ENCODE measurements at regions not wholly inside any gene's neighbourhood (a gene's known extent, or its start where the extent isn't known, plus 50 kb on each side); places are given as distances from the start of the nearest gene placed in this dataset.
"Not testable (repeated sequence)": the region's sequence is repeated elsewhere in the genome, so short reads cannot be mapped to it uniquely, and the experiment has no call there.

DNA sequence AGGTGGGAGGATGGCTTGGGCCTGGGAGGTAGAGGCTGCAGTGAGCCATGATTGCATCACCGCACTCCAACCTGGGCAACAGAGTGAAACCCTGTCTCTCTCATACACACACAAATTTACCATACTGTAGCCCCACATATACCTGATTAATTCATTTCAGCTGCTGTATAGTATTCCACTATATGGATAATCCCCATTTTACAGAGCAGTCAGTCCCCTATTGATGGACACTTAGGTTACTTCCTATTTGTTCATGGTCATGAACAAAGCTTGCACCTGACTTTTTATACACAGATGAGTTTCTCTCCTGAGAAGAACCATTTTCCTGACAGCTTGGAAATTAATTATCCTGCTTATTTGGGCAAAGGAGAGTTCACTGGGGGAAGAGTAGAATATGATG, 59.2 kb downstream of the EMX2 start:
- DNase-seq (ENCODE audit: low read depth, low spot score): no peak
- no peak overlapping the region for H3K4me3 ChIP-seq (ENCODE audit: low read length)

DNA sequence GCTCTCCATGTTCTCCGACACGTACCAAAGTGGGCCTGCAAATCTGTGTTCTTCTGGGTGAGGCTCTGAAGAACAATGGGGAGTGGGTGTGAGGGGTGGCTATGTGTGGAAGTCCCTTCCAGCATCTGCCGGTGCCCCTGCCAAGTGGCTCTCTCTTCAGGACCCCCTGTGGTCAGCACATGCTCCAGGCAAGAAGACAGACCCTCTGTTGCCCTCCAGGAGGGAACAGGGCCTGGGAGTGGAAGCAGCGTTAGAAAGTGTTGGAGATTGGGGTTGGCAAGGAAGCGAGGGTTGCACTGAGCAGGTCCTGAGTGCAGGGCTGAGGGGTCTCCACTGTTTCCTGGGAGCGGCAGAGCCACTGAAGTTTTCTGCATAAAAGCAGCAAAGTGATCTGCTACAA, 60.5 kb downstream of the EMX2 start:
- no peak for DNase-seq (ENCODE audit: low read depth, low spot score)
- no peak overlapping the region for H3K4me3 ChIP-seq (ENCODE audit: low read length)

DNA sequence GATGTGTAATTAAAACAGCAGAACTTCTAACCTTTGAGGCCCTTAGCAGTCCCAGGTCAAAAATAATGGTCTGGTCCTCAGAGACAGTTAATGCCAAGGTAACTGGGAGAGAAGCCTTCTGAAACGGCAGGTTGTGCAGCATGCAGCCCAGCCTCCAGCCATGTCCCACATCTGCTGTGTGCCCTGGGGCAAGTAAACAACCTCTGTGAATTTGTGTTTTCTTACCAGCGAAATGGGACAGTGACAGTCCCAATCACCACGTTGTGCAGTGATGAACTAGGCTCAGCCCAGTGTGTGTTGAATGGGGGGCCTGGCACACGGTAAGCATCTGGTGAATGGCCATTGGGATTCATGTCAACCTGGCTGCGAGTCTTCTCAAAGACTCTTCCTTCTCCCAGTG, 61.2 kb downstream of the EMX2 start:
- no peak for DNase-seq (ENCODE audit: low read depth, low spot score)
- H3K4me3 ChIP-seq (ENCODE audit: low read length): no peak overlapping the region

DNA sequence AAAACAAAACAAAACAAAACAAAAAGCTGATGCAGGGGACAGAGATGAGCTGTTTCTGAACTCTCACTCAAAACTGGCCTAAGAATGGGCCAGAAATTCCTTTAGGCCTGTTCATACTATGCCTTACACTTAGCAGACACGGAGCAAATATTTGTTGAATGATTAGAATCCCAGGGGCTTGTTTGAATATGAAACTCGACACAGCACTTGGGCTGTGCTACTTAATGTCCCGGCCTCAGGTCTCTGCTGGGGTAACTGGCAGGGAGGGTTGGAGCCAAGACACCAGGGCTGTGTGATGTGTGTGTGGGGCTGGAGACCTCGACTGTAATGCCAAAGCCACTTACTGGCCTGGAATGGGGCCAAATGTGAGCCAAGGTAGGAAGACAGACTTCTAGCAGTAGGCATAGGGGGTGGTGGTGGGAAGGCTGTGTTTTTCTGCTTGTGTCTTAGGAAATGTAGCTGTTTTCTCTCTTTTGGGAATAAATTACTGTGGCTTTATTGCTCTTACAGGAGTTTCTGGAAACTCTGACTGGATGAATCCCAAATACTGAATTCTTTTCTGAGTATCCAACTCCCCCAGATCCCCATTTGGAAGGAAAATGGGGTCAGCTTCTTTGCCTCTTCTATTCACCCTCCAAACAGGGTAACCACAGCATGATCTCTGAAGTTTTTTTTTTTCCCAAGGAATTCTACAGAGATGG, 66.7 kb downstream of the EMX2 start:
- H3K4me3 ChIP-seq (ENCODE audit: low read length): no peak overlapping the region
- DNase-seq (ENCODE audit: low read depth, low spot score): no peak

DNA sequence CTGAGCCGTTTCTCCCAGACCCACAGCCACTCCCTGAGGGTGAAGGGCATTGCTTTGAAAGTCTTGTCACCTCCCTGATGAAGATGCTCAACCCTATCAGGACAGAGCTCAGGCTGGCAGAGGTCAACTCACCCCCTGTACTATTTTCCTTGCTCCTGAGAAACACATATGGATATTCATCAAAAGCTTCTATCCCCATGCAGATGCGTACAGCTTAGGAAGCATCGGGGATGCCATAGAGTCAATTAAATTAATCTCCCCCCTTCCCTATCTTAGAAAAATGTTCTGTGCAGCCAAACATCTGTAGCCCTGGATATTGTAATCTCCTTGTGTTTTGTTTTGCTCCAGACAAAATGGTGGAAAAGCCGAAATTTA, 67.2 kb downstream of the EMX2 start:
- DNase-seq (ENCODE audit: low read depth, low spot score): no peak
- no peak overlapping the region for H3K4me3 ChIP-seq (ENCODE audit: low read length)

DNA sequence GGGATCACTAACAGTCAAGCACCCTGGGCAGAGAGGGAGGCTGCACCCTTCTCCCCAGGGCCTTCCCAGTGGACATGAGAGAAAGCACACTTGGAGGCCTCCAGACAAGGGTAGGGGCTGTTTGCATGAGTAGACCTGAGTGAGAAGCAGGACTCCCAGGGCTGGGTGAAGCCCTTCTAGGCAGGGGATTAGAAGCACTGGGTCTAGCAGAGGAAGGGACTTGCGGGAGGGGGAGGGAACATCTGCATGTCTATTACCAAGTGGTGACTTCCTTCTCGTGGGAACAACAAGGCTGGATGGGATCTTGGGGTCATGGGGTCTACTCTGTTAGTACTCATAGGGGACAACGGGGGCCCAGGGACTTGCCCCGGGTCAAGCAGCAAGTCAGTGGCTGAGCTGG, 67.8 kb downstream of the EMX2 start:
- DNase-seq (ENCODE audit: low read depth, low spot score): no peak
- H3K4me3 ChIP-seq (ENCODE audit: low read length): no peak overlapping the region

DNA sequence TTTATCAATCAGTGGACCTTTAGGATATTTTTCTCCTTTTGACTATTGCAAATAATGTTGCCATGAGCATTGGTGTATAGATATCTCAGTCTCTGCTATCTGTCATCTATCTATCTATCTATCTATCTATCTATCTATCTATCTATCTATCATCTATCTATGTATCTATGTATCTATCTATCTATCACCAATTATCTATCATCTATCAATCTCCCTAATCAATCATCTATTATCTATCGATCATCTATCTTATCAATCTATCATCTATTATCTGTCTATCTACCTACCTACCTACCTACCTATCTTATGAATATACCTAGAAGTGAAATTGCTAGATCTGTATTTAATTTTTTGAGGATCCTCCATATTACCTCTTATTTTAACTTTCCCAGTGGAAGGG, 69.6 kb downstream of the EMX2 start:
- no peak for DNase-seq (ENCODE audit: low read depth, low spot score)
- H3K4me3 ChIP-seq (ENCODE audit: low read length): no peak overlapping the region

DNA sequence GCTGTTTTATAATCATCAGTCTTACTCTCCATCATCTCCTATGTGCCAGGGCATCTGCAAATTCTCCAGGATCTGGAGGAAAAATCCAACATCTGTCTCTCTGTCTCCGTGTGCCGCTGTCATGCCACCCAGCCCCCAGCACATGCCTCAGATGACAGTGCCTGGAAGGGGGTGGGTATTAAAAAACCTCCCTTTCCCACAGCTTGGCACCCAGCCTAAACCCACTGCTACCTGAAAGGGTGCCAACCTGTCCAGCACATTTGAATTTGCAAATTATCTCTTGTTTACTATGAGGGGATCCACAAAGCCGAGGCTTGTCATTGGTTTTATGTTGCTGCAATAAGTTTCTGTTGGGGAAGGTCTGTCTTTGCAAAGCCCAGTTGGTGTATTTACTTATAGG, 73.1 kb downstream of the EMX2 start:
- no peak for DNase-seq (ENCODE audit: low read depth, low spot score)

DNA sequence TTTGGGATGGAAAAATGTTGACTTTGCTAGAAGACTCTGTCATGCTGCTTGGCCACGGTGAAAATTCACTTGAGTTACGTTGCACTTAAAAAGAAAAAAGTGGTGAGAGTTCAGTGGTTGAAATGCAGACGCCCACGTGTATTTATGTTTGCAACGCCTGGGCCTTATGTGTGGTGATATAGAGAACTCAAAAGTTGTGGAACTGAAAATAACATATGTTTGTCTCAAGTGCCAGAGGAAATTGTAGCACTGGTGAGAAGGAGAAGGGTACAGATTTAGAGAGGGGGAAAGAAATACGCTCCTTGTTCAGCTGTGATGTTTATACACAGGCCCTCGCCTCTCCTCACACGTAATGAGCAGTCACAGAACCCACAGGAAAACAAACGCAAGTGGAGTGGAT, 73.6 kb downstream of the EMX2 start:
- no peak for DNase-seq (ENCODE audit: low read depth, low spot score)
- H3K4me3 ChIP-seq (ENCODE audit: low read length): no peak overlapping the region

More for the DNA sequence above, 73.1 kb downstream of the EMX2 start:
- H3K4me3 ChIP-seq (ENCODE audit: low read length): no peak overlapping the region

DNA sequence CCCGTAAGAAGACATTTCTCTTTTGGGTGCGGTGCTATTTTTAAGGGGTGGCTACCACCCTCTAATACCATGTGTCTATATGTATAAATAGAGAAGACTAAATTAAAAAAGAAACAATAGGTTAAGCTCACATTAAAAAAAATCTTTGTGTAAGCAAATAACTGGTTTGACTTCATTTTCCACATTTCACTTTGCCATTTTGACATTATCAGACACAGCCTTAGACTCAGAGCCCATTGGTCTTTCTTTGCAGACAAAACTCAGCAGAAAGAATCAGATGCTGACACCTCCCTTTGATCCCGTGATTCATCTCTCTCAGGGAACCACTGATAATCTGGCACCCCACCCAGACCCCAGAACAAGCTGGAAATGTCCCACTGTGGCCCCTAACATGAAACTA, 74.5 kb downstream of the EMX2 start:
- no peak for DNase-seq (ENCODE audit: low read depth, low spot score)
- no peak overlapping the region for H3K4me3 ChIP-seq (ENCODE audit: low read length)

DNA sequence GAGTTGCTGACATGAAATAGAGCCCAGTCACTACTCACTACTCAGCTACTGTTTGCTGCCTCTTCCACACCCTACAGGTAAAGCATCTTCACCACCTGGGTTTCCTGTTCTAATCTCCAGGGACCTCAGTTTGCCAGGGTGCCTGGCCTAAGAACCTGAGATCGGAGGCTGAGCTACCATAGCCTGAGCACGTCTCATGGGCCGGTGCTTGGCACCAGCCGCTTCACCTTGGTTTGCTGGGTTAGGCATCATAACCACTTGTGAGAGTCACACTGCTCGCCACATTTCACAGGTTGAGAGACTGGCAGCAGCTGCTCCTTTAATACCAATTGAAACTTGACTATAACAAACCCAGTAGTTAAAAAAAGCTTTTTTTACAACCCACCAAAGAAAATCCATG, 75.1 kb downstream of the EMX2 start:
- H3K4me3 ChIP-seq (ENCODE audit: low read length): no peak overlapping the region
- DNase-seq (ENCODE audit: low read depth, low spot score): no peak

DNA sequence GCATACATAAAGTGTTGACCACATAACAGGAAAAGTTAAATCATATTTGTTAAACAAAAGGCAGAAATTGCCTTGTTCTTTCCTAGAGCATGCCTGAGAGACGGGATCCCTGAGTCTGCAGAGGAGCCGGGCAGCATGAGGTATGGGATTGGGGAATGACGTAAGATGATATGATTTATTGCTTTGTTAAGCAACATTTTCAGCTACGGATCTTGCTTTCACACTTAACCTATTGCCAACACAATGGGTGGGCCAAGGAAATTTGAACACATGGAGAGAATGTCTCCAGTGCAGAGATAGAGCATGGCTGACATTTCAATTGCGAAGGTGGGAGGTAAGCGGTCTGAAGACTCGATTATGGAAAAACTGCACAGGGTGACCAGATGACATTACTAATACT, 76.7 kb downstream of the EMX2 start:
- no peak overlapping the region for H3K4me3 ChIP-seq (ENCODE audit: low read length)
- DNase-seq (ENCODE audit: low read depth, low spot score): no peak

DNA sequence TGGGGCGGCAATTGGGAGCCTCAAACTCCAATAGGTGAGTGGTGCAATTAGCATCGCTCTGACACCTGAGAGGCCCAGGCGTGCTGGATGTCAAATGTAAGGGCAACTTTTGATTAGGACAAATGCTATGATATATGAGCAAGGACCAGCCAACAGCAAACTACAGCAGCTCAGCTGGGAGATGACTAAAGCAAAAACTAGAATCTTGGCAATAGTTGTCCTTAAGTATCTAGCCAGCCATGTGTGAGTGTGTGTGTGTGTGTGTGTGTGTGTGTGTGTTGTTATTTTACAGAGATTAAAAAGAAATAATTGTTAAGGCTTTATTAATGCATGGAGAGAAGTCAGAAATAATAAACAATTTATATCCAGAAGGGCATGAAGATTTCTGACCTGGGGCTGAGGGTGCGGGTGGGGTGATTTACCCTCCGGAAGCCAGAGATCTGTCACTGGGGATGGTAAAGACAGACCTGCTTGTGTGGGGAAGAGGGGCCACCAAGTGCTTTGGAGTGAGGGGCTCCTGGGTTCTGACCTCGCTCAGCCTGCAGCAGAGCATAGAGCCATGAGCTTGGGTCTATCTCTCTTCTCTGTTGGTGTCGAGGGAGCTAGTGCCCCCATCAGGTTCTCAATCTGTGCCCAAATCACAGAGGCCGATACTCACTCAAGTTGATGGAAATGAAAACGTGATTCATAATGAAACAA, 77.3 kb downstream of the EMX2 start:
- no peak for DNase-seq (ENCODE audit: low read depth, low spot score)
- no peak overlapping the region for H3K4me3 ChIP-seq (ENCODE audit: low read length)

DNA sequence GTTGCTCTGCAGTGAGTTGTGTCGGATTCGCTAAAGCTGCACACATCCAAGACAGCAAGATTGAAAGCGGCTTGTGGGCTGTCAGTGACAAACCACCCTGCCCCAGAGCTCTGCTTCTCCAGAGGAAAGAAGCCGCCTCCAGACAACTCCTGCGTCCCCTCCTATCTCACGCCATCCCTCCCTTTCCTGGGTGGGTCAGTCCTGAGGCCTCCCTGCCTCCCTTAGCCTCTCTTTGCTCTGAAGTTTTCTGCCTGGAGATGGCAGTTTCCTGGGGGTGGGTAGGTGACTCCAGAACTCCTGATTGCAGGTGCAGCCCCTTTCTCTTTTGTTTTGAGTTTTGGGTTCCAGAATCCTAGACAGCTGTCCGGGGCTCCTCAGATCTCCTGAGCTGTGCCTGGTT, 78.7 kb downstream of the EMX2 start:
- no peak for DNase-seq (ENCODE audit: low read depth, low spot score)
- no peak overlapping the region for H3K4me3 ChIP-seq (ENCODE audit: low read length)

DNA sequence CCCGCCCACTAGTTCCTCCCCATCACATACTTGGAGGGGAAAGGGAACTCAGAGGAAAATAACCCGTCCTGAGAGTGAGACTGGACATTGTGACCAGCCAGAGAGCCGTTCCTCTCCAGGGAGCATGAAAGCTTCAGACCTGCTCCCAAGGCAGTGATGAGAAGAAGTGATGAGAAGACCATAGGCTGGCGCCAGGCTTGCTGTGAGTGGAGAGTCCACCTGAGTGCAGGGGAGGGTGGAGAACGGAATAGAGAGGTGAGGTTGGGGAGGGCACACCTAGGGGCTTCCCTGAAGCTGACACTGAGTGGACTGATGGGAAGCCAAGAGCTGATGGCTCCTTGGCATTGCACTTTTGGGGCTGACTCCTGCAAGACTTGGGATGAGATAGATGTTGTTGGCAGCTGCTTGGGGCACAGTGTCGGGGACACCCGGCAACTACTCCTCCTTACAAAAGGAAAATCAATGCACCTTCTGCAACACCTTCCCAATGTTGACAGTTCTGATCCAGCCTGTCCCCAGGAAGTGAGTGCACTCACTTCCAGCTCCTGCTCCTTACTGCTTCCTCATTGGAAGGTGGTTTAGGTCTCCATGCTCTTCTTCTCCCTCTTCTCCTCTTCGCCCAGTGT, 79.4 kb downstream of the EMX2 start:
- no peak overlapping the region for H3K4me3 ChIP-seq (ENCODE audit: low read length)
- no peak for DNase-seq (ENCODE audit: low read depth, low spot score)

DNA sequence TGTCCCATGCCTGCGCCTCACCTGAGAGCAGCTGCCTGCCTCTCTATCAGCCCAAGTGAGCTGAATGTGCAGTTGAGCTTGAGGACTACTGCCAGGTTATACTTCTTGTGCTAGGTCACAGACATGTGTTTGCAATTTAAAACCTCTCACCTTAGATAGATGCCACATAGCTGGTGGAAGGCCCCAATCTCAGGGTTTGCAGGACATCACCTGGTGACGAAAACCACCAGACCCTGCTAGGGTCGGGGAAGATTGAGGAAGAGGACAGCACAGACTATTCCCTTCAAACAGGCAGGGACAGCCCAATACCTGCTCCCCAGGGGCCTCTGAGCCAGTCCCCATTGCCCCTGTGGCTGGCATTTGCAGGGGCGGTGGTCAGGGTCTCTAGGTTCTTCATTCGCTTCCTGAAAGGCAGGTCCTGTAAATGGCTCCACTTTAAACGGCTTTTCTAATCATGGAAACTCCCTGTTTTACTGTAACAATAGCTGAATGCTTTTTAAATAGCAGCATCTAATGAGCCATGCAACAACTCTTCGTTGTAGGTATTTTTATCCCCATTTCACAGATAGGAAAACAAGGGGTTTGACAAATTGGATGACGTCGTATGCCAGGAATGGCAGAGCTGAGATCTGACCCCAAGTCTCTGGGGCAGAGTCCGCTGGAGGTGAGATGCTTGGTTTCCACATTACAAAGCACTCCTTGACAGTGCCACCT, 80.1 kb downstream of the EMX2 start:
- H3K4me3 ChIP-seq (ENCODE audit: low read length): no peak overlapping the region
- no peak for DNase-seq (ENCODE audit: low read depth, low spot score)

DNA sequence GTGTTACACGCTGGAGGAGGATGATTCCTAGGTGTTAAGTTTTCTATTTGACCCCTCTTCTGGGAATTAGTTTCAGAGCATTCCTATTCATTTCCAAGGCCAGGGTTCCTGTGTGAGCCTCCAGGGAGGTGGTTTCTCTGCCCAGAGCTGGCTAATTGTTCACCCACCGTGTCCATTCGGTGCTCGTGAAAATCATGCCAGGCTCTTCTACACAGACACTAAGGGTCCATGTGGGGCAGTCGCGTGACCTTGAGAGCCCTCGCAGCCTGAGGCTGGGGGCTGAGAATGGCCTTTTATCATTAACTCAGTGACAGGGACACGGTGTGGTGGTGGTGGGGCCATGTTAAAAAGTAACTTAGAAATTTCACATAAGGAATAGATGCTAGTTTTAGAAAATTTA, 83.7 kb downstream of the EMX2 start:
- H3K4me3 ChIP-seq (ENCODE audit: low read length): no peak overlapping the region
- no peak for DNase-seq (ENCODE audit: low read depth, low spot score)

DNA sequence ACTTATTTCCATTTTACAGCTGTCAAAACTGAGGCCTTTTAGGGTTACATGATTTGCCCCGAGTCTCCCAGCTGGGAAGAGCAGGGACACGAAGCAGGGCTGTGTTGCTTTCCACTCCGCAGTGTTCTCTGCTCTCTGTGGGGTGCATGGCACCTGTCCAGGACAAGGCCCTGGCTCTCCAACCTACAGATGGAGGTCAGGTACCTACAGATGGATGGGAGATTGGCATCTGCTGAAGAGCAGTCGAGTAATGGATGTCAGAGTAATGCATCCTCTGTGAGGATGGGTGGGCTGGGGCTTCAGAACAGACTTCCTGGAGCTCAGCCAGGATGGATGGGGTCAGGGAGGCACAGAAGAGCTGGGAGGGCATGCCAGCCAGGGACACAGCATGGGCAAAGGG, 85.0 kb downstream of the EMX2 start:
- H3K4me3 ChIP-seq (ENCODE audit: low read length): no peak overlapping the region
- DNase-seq (ENCODE audit: low read depth, low spot score): no peak

DNA sequence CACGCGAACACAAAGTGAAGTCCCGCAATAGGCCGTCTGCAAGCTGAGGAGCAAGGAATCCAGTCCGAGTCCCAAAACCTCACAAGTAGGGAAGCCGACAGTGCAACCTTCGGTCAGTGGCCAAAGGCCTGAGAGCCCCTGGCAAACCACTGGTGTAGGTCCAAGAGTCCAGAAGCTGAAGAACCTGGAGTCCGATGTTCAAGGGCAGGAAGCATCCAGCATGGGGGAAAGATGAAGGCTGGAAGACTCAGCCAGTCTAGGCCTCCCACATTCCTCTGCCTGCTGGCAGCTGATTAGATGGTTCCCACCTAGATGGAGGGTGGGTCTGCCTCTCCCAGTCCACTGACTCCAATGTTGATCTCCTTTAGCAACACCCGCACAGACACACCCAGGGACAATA, 87.2 kb downstream of the EMX2 start:
- DNase-seq (ENCODE audit: low read depth, low spot score); H3K4me3 ChIP-seq (ENCODE audit: low read length): not testable (repeated sequence)

Data from Jurkat, Clone E6-1 (cell line).